Endothelial cell of umbilical vein (primary cell): ENCODE measurements at regions not wholly inside any gene's neighbourhood (a gene's known extent, or its start where the extent isn't known, plus 50 kb on each side); places are given as distances from the start of the nearest gene placed in this dataset.

Source experiments
- BruUV-seq: library from RNA; stranded (reverse); fragments of 400-500 nt; replicated peaks from 2 replicates; lab custom pipeline; 2021; lab: Mats Ljungman, UMichigan
- CTCF ChIA-PET: fragments of 300-600, 350-600 bp; sonication (Branson Sonifier 250); formaldehyde crosslinking; loops from one replicate; lab custom pipeline; 2021; ENCODE audit warnings: antibody characterized with exemption, inconsistent platforms; lab: Charles Lee
- POLR2A ChIA-PET: fragments of 300-600, 350-600 bp; sonication (Branson Sonifier 250); formaldehyde crosslinking; loops from one replicate; lab custom pipeline; 2021; ENCODE audit warnings: antibody characterized with exemption, inconsistent platforms; lab: Charles Lee
- DNase-seq: peaks from one replicate; pipeline ENCODE4 v3.0.0-alpha.2; 2011; ENCODE audit warnings: low read depth, low spot score
- FAIRE-seq: peaks from 2 replicates; lab custom pipeline; 2011; peaks lifted over from hg19 to GRCh38; lab: Jason Lieb, UNC
- H2AFZ ChIP-seq: 2 replicates; pipeline ENCODE4 v1.6.0; 2012; ENCODE audit warnings: low read depth, low read length, control low read depth, inconsistent platforms
- H3K27ac ChIP-seq: 2 replicates; pipeline ENCODE4 v1.5.1; 2011; ENCODE audit warnings: low read depth, mild to moderate bottlenecking, control low read depth, low read length, moderate library complexity; ENCODE audit not compliant: insufficient read depth
- H3K27me3 ChIP-seq, 2 experiments: 2 replicates each; pipeline versions ENCODE4 v1.6.0 to v1.6.1; 2011; ENCODE audit warnings: low read length in 2 of 2, mixed read lengths in 1 of 2; ENCODE audit not compliant: control insufficient read depth in 2 of 2, insufficient read depth in 2 of 2
- H3K36me3 ChIP-seq, 2 experiments: 2 replicates in 1 of 2; 3 replicates in 1 of 2; pipeline ENCODE4 v1.5.1; 2011; ENCODE audit warnings: low read length in 2 of 2, mild to moderate bottlenecking in 1 of 2, moderate library complexity in 1 of 2; ENCODE audit not compliant: control insufficient read depth in 2 of 2, insufficient read depth in 2 of 2; ENCODE audit errors: extremely low read depth in 1 of 2
- H3K4me1 ChIP-seq: 3 replicates; pipeline ENCODE4 v1.5.1; 2011; ENCODE audit warnings: mild to moderate bottlenecking, low read length; ENCODE audit not compliant: control insufficient read depth, insufficient read depth; ENCODE audit errors: extremely low read depth
- H3K4me2 ChIP-seq: 2 replicates; pipeline ENCODE4 v1.6.1; 2011; ENCODE audit warnings: low read length, control low read depth, mixed read lengths; ENCODE audit not compliant: insufficient read depth
- H3K4me3 ChIP-seq, 3 experiments: fragments of 200-600 bp in 1 of 3; sonication (generic), shearing (Covaris generic) in 1 of 3; replicated peaks in 1 of 3; 2 replicates each; pipeline ENCODE4 v1.5.1; 2011 to 2016; ENCODE audit warnings: control low read depth in 3 of 3, low read length in 3 of 3, mild to moderate bottlenecking in 2 of 3, inconsistent platforms in 1 of 3, low read depth in 1 of 3, moderate library complexity in 1 of 3; ENCODE audit not compliant: insufficient read depth in 1 of 3
- H3K79me2 ChIP-seq: 2 replicates; pipeline ENCODE4 v1.6.0; 2012; ENCODE audit warnings: low read length, inconsistent platforms; ENCODE audit not compliant: control insufficient read depth, insufficient read depth
- H3K9ac ChIP-seq: replicated peaks from 2 replicates; pipeline ENCODE3; 2011; ENCODE audit warnings: low read length, control low read depth; ENCODE audit not compliant: insufficient read depth; ENCODE audit errors: extremely low read depth
- H3K9me1 ChIP-seq: replicated peaks from 3 replicates; pipeline ENCODE4 v1.6.0; 2011; ENCODE audit warnings: mild to moderate bottlenecking, low read length; ENCODE audit not compliant: control insufficient read depth, insufficient read depth; ENCODE audit errors: extremely low read depth
- H3K9me3 ChIP-seq: replicated peaks from 2 replicates; pipeline ENCODE4 v1.5.1; 2012; ENCODE audit warnings: low read length, inconsistent platforms; ENCODE audit not compliant: control insufficient read depth, insufficient read depth
- H4K20me1 ChIP-seq: replicated peaks from 2 replicates; pipeline ENCODE3; 2011; ENCODE audit warnings: mild to moderate bottlenecking, low read length; ENCODE audit not compliant: control insufficient read depth, insufficient read depth; ENCODE audit errors: extremely low read depth
- CTCF ChIP-seq, 2 donors: IDR thresholded peaks; 1 replicate in 1 of 2; 2 replicates in 1 of 2; pipeline ENCODE4 v1.5.1; 2011; ENCODE audit warnings: low read length in 2 of 2, mild to moderate bottlenecking in 2 of 2, moderate library complexity in 2 of 2, control low read depth in 1 of 2, inconsistent platforms in 1 of 2, low read depth in 1 of 2; ENCODE audit not compliant: insufficient read depth in 1 of 2; ENCODE audit errors: extremely low read depth in 1 of 2
- EZH2 ChIP-seq: IDR thresholded peaks from 2 replicates; pipeline ENCODE4 v1.6.1; 2012; ENCODE audit warnings: borderline replicate concordance, low read depth, mild to moderate bottlenecking, moderate library complexity, low read length, inconsistent platforms; ENCODE audit not compliant: severe bottlenecking
- FOS ChIP-seq: IDR thresholded peaks from 2 replicates; pipeline ENCODE4 v1.6.1; 2011; ENCODE audit warnings: mild to moderate bottlenecking, low read length, moderate library complexity, borderline replicate concordance; ENCODE audit not compliant: insufficient read depth
- GATA2 ChIP-seq: IDR thresholded peaks from 2 replicates; pipeline ENCODE4 v1.7.0; 2011; ENCODE audit warnings: low read depth, mild to moderate bottlenecking, moderate library complexity, mixed read lengths, low read length; ENCODE audit not compliant: insufficient read length, insufficient read depth
- JUN ChIP-seq: IDR thresholded peaks from 2 replicates; pipeline ENCODE4 v1.6.1; 2011; ENCODE audit warnings: borderline replicate concordance, low read depth; ENCODE audit not compliant: insufficient read length, insufficient read depth
- MAX ChIP-seq: IDR thresholded peaks from 2 replicates; pipeline ENCODE4 v1.6.1; 2011; ENCODE audit not compliant: insufficient read depth, insufficient read length
- MYC ChIP-seq: IDR thresholded peaks from one replicate; pipeline ENCODE4 v1.6.1; 2011; ENCODE audit warnings: mild to moderate bottlenecking, low read depth, low read length
- POLR2A ChIP-seq: IDR thresholded peaks from 2 replicates; pipeline ENCODE4 v1.6.1; 2012; ENCODE audit warnings: low read depth, mild to moderate bottlenecking, control low read depth, low read length
- POLR2AphosphoS5 ChIP-seq: IDR thresholded peaks from 2 replicates; pipeline ENCODE4 v1.6.1; 2012; ENCODE audit warnings: low read depth, mild to moderate bottlenecking, control low read depth, low read length, moderate library complexity; ENCODE audit not compliant: insufficient read depth
- dilution Hi-C: fragments of 300-500 bp; cut with MboI; formaldehyde crosslinking; loops from one replicate; pipeline ENCODE4 v1.15.0; 2019; ENCODE audit warnings: low sequenced_read_pairs; ENCODE audit not compliant: extremely low pct_ligation_motif_present
- intact Hi-C: fragments of 100-400 bp; cut with micrococcal nuclease; formaldehyde crosslinking; loops from one replicate; pipeline ENCODE4 v1.10.0; 2022

- CTCF ChIA-PET, result no interaction called here
- Histone ChIP-seq H3K36me3 (no peaks in the 10 kb centered on the region), H3K4me3 (no peak overlapping the region), H3K79me2 (no peaks in the 10 kb centered on the region), H2AFZ (no peak overlapping the region), H4K20me1 (no peaks in the 10 kb centered on the region), H3K4me2 (no peak overlapping the region), H3K9me3 (no peaks in the 10 kb centered on the region), H3K9me1 (no peaks in the 10 kb centered on the region), H3K4me1 (no peaks in the 10 kb centered on the region), H3K27me3 (no peaks in the 10 kb centered on the region), H3K27ac (no peak overlapping the region), H3K9ac (no peak overlapping the region)
- BruUV-seq, result no TSS peak
- FAIRE-seq (no peak), DNase-seq (no peak)
- no peak for TF ChIP-seq POLR2AphosphoS5
- no peak for TF ChIP-seq CTCF (IDR thresholded peaks at IDR 0.05; ENCODE audit: extremely low read depth in 1 of 2, insufficient read depth in 1 of 2, low read depth in 1 of 2, low read length in 2 of 2)
- TF ChIP-seq GATA2, result no peak
- no peak for TF ChIP-seq EZH2
- no peak for TF ChIP-seq POLR2A
- no peak for TF ChIP-seq FOS
- no peak for TF ChIP-seq MYC
- no peak for TF ChIP-seq JUN
- no peak for TF ChIP-seq MAX
- dilution Hi-C loops (no loop called here), intact Hi-C loops (no loop called here)
- POLR2A ChIA-PET, result no interaction called here
Observed at GRCh38 chr18:11288401-11288800, 139.0 kb upstream of the PIEZO2 start.
